ENCODE measurements at regions not wholly inside any gene's neighbourhood (a gene's known extent, or its start where the extent isn't known, plus 50 kb on each side); places are given as distances from the start of the nearest gene placed in this dataset.

GRCh38 chr15:39102431-39102830 is 478.4 kb upstream of the THBS1 start:
- Histone ChIP-seq H3K9me3 (ENCODE audit: control insufficient read depth in 2 of 3, low read length in 3 of 3) (no peaks in the 10 kb centered on the region), H3K4me1 (ENCODE audit: control insufficient read depth in 2 of 2, insufficient read depth in 2 of 2, low read length in 2 of 2) (no peaks in the 10 kb centered on the region), H3K36me3 (ENCODE audit: control insufficient read depth in 2 of 3, insufficient read depth in 3 of 3, low read length in 3 of 3) (no peaks in the 10 kb centered on the region), H3K27ac (ENCODE audit: low read depth, low read length) (no peak overlapping the region), H3K27me3 (ENCODE audit: control insufficient read depth in 2 of 2, insufficient read depth in 2 of 2, low read length in 2 of 2) (no peaks in the 10 kb centered on the region), H3K4me3 (ENCODE audit: low read length) (no peak overlapping the region)
- DNase-seq (no peak), ATAC-seq (no peak)
- H3K4me1 Mint-ChIP-seq: no peaks in the 10 kb centered on the region
- H3K4me3 Mint-ChIP-seq: no peak overlapping the region
- intact Hi-C loops (cut with micrococcal nuclease): no loop called here
- ChIA-PET POLR2A (no interaction called here), CTCF (no interaction called here)
- H3K36me3 Mint-ChIP-seq: no peaks in the 10 kb centered on the region
- peaks cover 14 to 29% (median 24%) of the 10 kb centered on the region in 5 donors for H3K27me3 Mint-ChIP-seq
- no peak overlapping the region for H3K27ac Mint-ChIP-seq
- H3K9me3 Mint-ChIP-seq: peaks cover 0 to 13% (median 3%) of the 10 kb centered on the region in 11 donors

GRCh38 chr15:39106950-39107349 is 473.9 kb upstream of the THBS1 start:
- POLR2A ChIA-PET: no interaction called here
- H3K4me1 Mint-ChIP-seq: no peaks in the 10 kb centered on the region
- CTCF ChIA-PET: no interaction called here
- DNase-seq (no peak), ATAC-seq (no peak)
- Histone ChIP-seq H3K9me3 (ENCODE audit: control insufficient read depth in 2 of 3, low read length in 3 of 3) (no peaks in the 10 kb centered on the region), H3K27me3 (ENCODE audit: control insufficient read depth in 2 of 2, insufficient read depth in 2 of 2, low read length in 2 of 2) (no peaks in the 10 kb centered on the region), H3K4me1 (ENCODE audit: control insufficient read depth in 2 of 2, insufficient read depth in 2 of 2, low read length in 2 of 2) (no peaks in the 10 kb centered on the region), H3K27ac (ENCODE audit: low read depth, low read length) (no peak overlapping the region), H3K36me3 (ENCODE audit: control insufficient read depth in 2 of 3, insufficient read depth in 3 of 3, low read length in 3 of 3) (no peaks in the 10 kb centered on the region), H3K4me3 (ENCODE audit: low read length) (no peak overlapping the region)
- H3K27me3 Mint-ChIP-seq: peaks cover 14 to 29% (median 20%) of the 10 kb centered on the region in 5 donors
- no peaks in the 10 kb centered on the region for H3K36me3 Mint-ChIP-seq
- intact Hi-C loops (cut with micrococcal nuclease): no loop called here
- peaks cover 0 to 13% (median 3%) of the 10 kb centered on the region in 11 donors for H3K9me3 Mint-ChIP-seq
- no peak overlapping the region for H3K4me3 Mint-ChIP-seq
- H3K27ac Mint-ChIP-seq: no peak overlapping the region

- H3K9me3 ChIP-seq (ENCODE audit: control insufficient read depth in 2 of 3, low read length in 3 of 3): no peaks in the 10 kb centered on the region
- H3K36me3 ChIP-seq (ENCODE audit: control insufficient read depth in 2 of 3, insufficient read depth in 3 of 3, low read length in 3 of 3): no peaks in the 10 kb centered on the region
- H3K36me3 Mint-ChIP-seq: no peaks in the 10 kb centered on the region
- no peak overlapping the region for H3K27ac ChIP-seq (ENCODE audit: low read depth, low read length)
- no peaks in the 10 kb centered on the region for H3K4me1 ChIP-seq (ENCODE audit: control insufficient read depth in 2 of 2, insufficient read depth in 2 of 2, low read length in 2 of 2)
- no peaks in the 10 kb centered on the region for H3K27me3 ChIP-seq (ENCODE audit: control insufficient read depth in 2 of 2, insufficient read depth in 2 of 2, low read length in 2 of 2)
- H3K27ac Mint-ChIP-seq: no peak overlapping the region
- H3K27me3 Mint-ChIP-seq: peaks cover 14 to 30% (median 22%) of the 10 kb centered on the region in 5 donors
- no peak overlapping the region for H3K4me3 ChIP-seq (ENCODE audit: low read length)
- POLR2A ChIA-PET: no interaction called here
- no peak for ATAC-seq
- CTCF ChIA-PET: no interaction called here
- no peaks in the 10 kb centered on the region for H3K4me1 Mint-ChIP-seq
- H3K9me3 Mint-ChIP-seq: peaks cover 0 to 13% (median 1%) of the 10 kb centered on the region in 11 donors
- no peak for DNase-seq
- no peak overlapping the region for H3K4me3 Mint-ChIP-seq
- intact Hi-C loops (cut with micrococcal nuclease): no loop called here
These were observed 472.9 kb upstream of the THBS1 start for GRCh38 chr15:39108021-39108420.

- H3K27me3 Mint-ChIP-seq: peaks cover 21 to 33% (median 30%) of the 10 kb centered on the region in 5 donors
- no peaks in the 10 kb centered on the region for H3K4me1 Mint-ChIP-seq
- H3K27ac Mint-ChIP-seq: no peak overlapping the region
- ATAC-seq (no peak), DNase-seq (no peak)
- peaks cover 0 to 5% (median 0%) of the 10 kb centered on the region in 5 donors for H3K36me3 Mint-ChIP-seq
- Histone ChIP-seq H3K4me1 (ENCODE audit: control insufficient read depth in 2 of 2, insufficient read depth in 2 of 2, low read length in 2 of 2) (no peaks in the 10 kb centered on the region), H3K27ac (ENCODE audit: low read depth, low read length) (no peak overlapping the region), H3K4me3 (ENCODE audit: low read length) (no peak overlapping the region), H3K9me3 (ENCODE audit: control insufficient read depth in 2 of 3, low read length in 3 of 3) (no peaks in the 10 kb centered on the region), H3K27me3 (ENCODE audit: control insufficient read depth in 2 of 2, insufficient read depth in 2 of 2, low read length in 2 of 2) (no peaks in the 10 kb centered on the region), H3K36me3 (ENCODE audit: control insufficient read depth in 2 of 3, insufficient read depth in 3 of 3, low read length in 3 of 3) (no peaks in the 10 kb centered on the region)
- intact Hi-C loops (cut with micrococcal nuclease): no loop called here
- peaks cover 0 to 17% (median 2%) of the 10 kb centered on the region in 11 donors for H3K9me3 Mint-ChIP-seq
- no peak overlapping the region for H3K4me3 Mint-ChIP-seq
- ChIA-PET POLR2A (no interaction called here), CTCF (no interaction called here)
These were observed 470.5 kb upstream of the THBS1 start for GRCh38 chr15:39110336-39110735.

- no peak for DNase-seq
- peaks cover 21 to 33% (median 30%) of the 10 kb centered on the region in 5 donors for H3K27me3 Mint-ChIP-seq
- ATAC-seq: no peak
- no peaks in the 10 kb centered on the region for H3K36me3 ChIP-seq (ENCODE audit: control insufficient read depth in 2 of 3, insufficient read depth in 3 of 3, low read length in 3 of 3)
- ChIA-PET CTCF (no interaction called here), POLR2A (no interaction called here)
- H3K4me1 Mint-ChIP-seq: no peaks in the 10 kb centered on the region
- H3K9me3 Mint-ChIP-seq: peaks cover 0 to 19% (median 3%) of the 10 kb centered on the region in 11 donors
- H3K4me3 ChIP-seq (ENCODE audit: low read length): no peak overlapping the region
- H3K9me3 ChIP-seq (ENCODE audit: control insufficient read depth in 2 of 3, low read length in 3 of 3): no peaks in the 10 kb centered on the region
- intact Hi-C loops (cut with micrococcal nuclease): no loop called here
- peaks cover 0 to 5% (median 0%) of the 10 kb centered on the region in 5 donors for H3K36me3 Mint-ChIP-seq
- no peaks in the 10 kb centered on the region for H3K4me1 ChIP-seq (ENCODE audit: control insufficient read depth in 2 of 2, insufficient read depth in 2 of 2, low read length in 2 of 2)
- no peaks in the 10 kb centered on the region for H3K27me3 ChIP-seq (ENCODE audit: control insufficient read depth in 2 of 2, insufficient read depth in 2 of 2, low read length in 2 of 2)
- H3K27ac Mint-ChIP-seq: no peak overlapping the region
- H3K27ac ChIP-seq (ENCODE audit: low read depth, low read length): no peak overlapping the region
- H3K4me3 Mint-ChIP-seq: no peak overlapping the region
These were observed 470.1 kb upstream of the THBS1 start for GRCh38 chr15:39110746-39111145.

GRCh38 chr15:39113741-39114140 is 467.1 kb upstream of the THBS1 start:
- Histone ChIP-seq H3K9me3 (ENCODE audit: control insufficient read depth in 2 of 3, low read length in 3 of 3) (peaks cover 0 to 6% (median 0%) of the 10 kb centered on the region in 3 experiments), H3K4me1 (ENCODE audit: control insufficient read depth in 2 of 2, insufficient read depth in 2 of 2, low read length in 2 of 2) (no peaks in the 10 kb centered on the region), H3K4me3 (ENCODE audit: low read length) (no peak overlapping the region), H3K27ac (ENCODE audit: low read depth, low read length) (no peak overlapping the region), H3K36me3 (ENCODE audit: control insufficient read depth in 2 of 3, insufficient read depth in 3 of 3, low read length in 3 of 3) (no peaks in the 10 kb centered on the region), H3K27me3 (ENCODE audit: control insufficient read depth in 2 of 2, insufficient read depth in 2 of 2, low read length in 2 of 2) (no peaks in the 10 kb centered on the region)
- DNase-seq (no peak), ATAC-seq (no peak)
- peaks cover 32 to 43% (median 43%) of the 10 kb centered on the region in 5 donors for H3K27me3 Mint-ChIP-seq
- H3K9me3 Mint-ChIP-seq: peaks cover 4 to 41% (median 13%) of the 10 kb centered on the region in 11 donors
- no peak overlapping the region for H3K27ac Mint-ChIP-seq
- H3K4me1 Mint-ChIP-seq: no peaks in the 10 kb centered on the region
- no peak overlapping the region for H3K4me3 Mint-ChIP-seq
- peaks cover 0 to 18% (median 2%) of the 10 kb centered on the region in 5 donors for H3K36me3 Mint-ChIP-seq
- CTCF ChIA-PET: no interaction called here
- intact Hi-C loops (cut with micrococcal nuclease): no loop called here
- POLR2A ChIA-PET: no interaction called here

- Histone ChIP-seq H3K36me3 (ENCODE audit: control insufficient read depth in 2 of 3, insufficient read depth in 3 of 3, low read length in 3 of 3) (no peaks in the 10 kb centered on the region), H3K27me3 (ENCODE audit: control insufficient read depth in 2 of 2, insufficient read depth in 2 of 2, low read length in 2 of 2) (no peaks in the 10 kb centered on the region), H3K9me3 (ENCODE audit: control insufficient read depth in 2 of 3, low read length in 3 of 3) (peaks cover 0 to 6% (median 0%) of the 10 kb centered on the region in 3 experiments), H3K4me1 (ENCODE audit: control insufficient read depth in 2 of 2, insufficient read depth in 2 of 2, low read length in 2 of 2) (no peaks in the 10 kb centered on the region), H3K4me3 (ENCODE audit: low read length) (no peak overlapping the region), H3K27ac (ENCODE audit: low read depth, low read length) (no peak overlapping the region)
- Mint-ChIP-seq H3K4me1 (no peaks in the 10 kb centered on the region), H3K4me3 (no peak overlapping the region), H3K27ac (no peak overlapping the region), H3K9me3 (peaks cover 4 to 41% (median 13%) of the 10 kb centered on the region in 11 donors), H3K36me3 (peaks cover 0 to 18% (median 2%) of the 10 kb centered on the region in 5 donors), H3K27me3 (peaks cover 32 to 47% (median 40%) of the 10 kb centered on the region in 5 donors)
- ChIA-PET POLR2A (no interaction called here), CTCF (no interaction called here)
- intact Hi-C loops (cut with micrococcal nuclease): no loop called here
- DNase-seq (no peak), ATAC-seq (no peak)
These were observed 466.0 kb upstream of the THBS1 start for GRCh38 chr15:39114690-39115378.
